Coronary artery (tissue), 2 donors: ENCODE measurements at regions not wholly inside any gene's neighbourhood (a gene's known extent, or its start where the extent isn't known, plus 50 kb on each side); places are given as distances from the start of the nearest gene placed in this dataset.

Experiments used
- DNase-seq: peaks from one replicate; pipeline ENCODE4 v3.0.0-alpha.2; 2017; ENCODE audit warnings: low spot score
- H3K27ac ChIP-seq, 2 donors: fragments of 200-600 bp; sonication (generic); one replicate each; pipeline ENCODE4 v1.5.1; 2016 to 2019
- H3K4me3 ChIP-seq: fragments of 200-600 bp; sonication (generic); 2 replicates; pipeline ENCODE4 v1.5.1; 2016; ENCODE audit warnings: mild to moderate bottlenecking, moderate library complexity
- TF ChIP-seq, protein P1 (sequence below): fragments of 200-600 bp; sonication (generic); IDR thresholded peaks from one replicate; pipeline ENCODE4 v1.5.1; 2019; ENCODE audit warnings: antibody characterized with exemption

DNA sequence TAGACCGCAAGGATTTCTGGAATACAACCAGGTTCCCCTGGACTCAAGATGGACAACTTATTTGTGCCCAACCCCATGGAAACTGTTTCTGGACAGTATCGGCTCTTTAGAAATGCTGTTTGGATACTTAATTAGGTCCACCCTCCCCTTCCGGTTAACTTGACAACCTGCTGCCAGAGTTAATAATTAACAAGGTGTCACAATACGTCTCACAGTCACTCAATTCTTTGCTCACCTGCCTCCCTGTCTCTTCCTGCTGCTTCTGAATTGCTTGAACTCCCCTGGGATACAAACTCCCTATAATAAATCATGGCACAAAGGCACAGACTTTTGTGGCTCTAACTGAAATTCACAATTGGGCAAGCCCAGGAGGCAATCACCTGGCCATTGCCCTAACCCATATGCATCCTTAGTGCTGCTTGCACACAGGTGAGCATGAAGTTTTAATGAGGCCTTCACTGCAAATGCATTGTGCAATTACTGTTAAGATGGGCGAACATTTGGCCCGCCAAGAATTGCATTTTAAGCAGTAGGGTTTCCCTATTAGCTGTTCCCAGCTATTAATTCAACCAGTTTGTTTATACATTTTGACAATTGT, 504.4 kb upstream of the NOX3 start:
- TF ChIP-seq, protein P1, sequence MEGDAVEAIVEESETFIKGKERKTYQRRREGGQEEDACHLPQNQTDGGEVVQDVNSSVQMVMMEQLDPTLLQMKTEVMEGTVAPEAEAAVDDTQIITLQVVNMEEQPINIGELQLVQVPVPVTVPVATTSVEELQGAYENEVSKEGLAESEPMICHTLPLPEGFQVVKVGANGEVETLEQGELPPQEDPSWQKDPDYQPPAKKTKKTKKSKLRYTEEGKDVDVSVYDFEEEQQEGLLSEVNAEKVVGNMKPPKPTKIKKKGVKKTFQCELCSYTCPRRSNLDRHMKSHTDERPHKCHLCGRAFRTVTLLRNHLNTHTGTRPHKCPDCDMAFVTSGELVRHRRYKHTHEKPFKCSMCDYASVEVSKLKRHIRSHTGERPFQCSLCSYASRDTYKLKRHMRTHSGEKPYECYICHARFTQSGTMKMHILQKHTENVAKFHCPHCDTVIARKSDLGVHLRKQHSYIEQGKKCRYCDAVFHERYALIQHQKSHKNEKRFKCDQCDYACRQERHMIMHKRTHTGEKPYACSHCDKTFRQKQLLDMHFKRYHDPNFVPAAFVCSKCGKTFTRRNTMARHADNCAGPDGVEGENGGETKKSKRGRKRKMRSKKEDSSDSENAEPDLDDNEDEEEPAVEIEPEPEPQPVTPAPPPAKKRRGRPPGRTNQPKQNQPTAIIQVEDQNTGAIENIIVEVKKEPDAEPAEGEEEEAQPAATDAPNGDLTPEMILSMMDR, result no peak
- Histone ChIP-seq H3K27ac (no peak overlapping the region), H3K4me3 (no peak overlapping the region)
- no peak for DNase-seq

DNA sequence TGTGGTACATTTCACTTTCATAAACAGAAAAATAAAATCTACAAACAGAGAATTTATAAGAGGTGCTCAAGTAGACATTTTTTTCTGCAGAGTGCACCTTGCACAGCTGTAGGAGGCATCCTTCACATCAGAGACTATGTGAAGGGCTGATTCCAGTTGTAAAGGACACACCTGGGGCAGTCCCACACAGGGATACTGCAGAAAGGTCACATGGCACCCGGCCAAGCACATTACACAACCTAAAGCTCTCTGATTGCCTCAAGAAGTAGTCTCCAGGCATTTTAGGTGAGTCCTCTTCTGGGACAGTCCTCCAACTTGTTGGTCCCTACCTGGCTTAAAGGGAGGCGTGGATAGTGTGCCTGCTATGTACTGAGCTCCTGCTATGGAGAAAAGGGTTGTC, 502.9 kb upstream of the NOX3 start:
- TF ChIP-seq, protein P1, result no peak
- Histone ChIP-seq H3K27ac (no peak overlapping the region), H3K4me3 (no peak overlapping the region)
- no peak for DNase-seq

DNA sequence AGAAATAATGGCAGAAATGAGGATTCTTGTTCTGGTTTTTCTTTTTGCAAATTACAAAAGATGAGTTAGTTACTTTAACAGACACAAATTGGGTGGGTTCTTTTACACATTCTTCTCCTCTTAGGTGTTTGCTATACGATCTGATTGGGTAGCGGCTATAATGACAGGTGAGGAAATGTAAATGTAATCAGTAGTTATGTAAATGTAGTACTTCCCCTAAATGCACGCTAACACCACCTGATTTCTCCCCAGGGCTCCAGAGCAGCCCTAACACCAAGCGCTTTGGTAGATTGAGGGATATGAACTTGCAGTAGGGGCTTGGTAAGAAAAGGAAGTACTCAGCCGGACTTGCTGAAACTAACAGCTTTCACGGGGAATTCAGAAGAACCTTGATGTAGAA, 499.4 kb upstream of the NOX3 start:
- H3K4me3 ChIP-seq, result no peak overlapping the region
- H3K27ac ChIP-seq, result no peak overlapping the region
- no peak for DNase-seq
- TF ChIP-seq, protein P1, result no peak

DNA sequence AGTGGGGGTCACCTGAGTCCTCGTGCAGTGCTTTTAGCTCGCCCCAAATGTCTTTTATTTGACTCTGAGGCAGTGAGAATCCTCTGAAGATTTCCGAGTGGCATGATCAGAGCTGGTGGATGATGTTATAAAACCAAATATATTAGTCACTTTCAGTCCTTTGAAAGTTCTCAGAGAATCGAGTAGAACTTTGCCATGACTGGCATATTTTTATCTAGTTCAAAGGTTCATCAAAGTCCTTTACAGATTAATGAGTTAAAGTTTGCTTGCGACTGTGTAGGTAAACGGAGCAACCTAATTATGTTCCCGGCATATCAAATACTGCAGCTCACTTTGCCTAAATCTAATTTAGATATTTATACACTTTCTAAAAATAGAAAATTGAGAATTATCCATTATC, 498.5 kb upstream of the NOX3 start:
- TF ChIP-seq, protein P1, result no peak
- H3K4me3 ChIP-seq, result no peak overlapping the region
- no peak overlapping the region for H3K27ac ChIP-seq
- no peak for DNase-seq

DNA sequence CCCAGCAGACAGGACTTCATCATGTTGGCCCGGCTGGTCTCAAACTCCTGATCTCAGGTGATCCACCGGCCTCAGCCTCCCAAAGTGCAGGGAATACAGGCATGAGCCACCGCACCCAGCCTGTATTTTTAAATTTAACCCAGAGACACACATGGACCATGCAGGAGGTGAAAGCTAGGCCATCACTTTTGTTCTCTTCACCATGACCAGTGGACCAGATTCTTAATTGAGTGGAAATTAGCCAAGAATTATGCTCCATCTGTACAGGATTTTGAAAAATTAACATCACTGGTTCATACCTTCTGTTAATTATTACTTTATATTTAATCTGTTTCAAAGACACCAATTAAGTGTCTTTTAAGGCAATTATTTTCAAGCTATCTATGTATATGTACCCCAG, 493.6 kb upstream of the NOX3 start:
- Histone ChIP-seq H3K4me3 (no peak overlapping the region), H3K27ac (no peak overlapping the region)
- TF ChIP-seq, protein P1, result no peak
- DNase-seq, result no peak

DNA sequence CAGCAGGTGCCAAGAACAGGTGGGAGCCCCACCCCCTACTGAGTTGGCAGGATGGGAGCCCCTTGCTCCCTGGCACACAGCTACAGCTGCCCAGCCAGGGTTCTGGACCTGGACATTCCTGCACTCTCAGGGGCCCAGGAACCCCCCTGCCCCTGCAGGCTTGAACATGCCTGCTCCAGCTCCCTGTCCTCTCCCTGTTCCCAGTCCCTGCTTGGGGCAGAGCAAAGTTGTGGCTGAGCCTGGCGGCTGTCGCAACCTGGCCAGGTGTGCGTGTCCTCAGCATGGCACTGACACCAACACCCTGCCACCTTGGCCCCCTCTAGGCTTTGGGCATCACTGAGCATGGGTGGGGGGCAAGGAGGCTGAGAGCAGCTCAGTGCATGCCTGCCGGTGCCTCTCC, 491.2 kb upstream of the NOX3 start:
- TF ChIP-seq, protein P1, result no peak
- DNase-seq, result no peak
- Histone ChIP-seq H3K4me3 (no peak overlapping the region), H3K27ac (no peak overlapping the region)

DNA sequence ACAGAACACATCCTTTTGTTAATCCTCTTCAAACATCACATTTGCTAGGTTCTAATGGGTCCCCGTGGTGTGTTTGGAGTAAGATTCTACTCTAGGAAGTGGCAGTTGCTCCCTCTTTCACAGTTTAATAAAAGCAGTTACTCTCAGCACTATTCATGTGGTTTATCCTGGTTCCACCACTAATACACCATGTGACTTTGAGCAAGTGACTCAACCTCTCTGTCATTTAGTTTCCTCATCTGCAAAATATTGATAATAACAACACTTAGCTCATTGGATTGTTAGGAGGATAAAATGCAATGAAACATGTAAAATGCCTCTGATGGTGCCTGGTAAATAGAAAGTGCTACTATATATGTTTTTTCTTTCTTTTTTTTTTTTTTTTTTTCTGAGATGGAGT, 488.0 kb upstream of the NOX3 start:
- Histone ChIP-seq H3K4me3 (no peak overlapping the region), H3K27ac (no peak overlapping the region)
- TF ChIP-seq, protein P1, result no peak
- no peak for DNase-seq
